WERI-Rb-1 (cell line): ENCODE measurements at regions not wholly inside any gene's neighbourhood (a gene's known extent, or its start where the extent isn't known, plus 50 kb on each side); places are given as distances from the start of the nearest gene placed in this dataset.

Experiments used
- DNase-seq: peaks from one replicate; pipeline ENCODE4 v3.0.0-alpha.2; 2020
- H3K27ac ChIP-seq: fragments of 250-450 bp; sonication (Bioruptor Pico); 2 replicates; pipeline ENCODE4 v1.5.1; 2020; ENCODE audit warnings: mild to moderate bottlenecking, moderate library complexity
- H3K27me3 ChIP-seq: fragments of 250-450 bp; sonication (Bioruptor Pico); 2 replicates; pipeline ENCODE4 v1.5.1; 2021; ENCODE audit warnings: mild to moderate bottlenecking, low read depth, moderate library complexity; ENCODE audit not compliant: insufficient read depth, severe bottlenecking
- H3K36me3 ChIP-seq: fragments of 250-450 bp; sonication (Bioruptor Pico); 2 replicates; pipeline ENCODE4 v1.5.1; 2020; ENCODE audit warnings: mild to moderate bottlenecking, moderate library complexity
- H3K4me3 ChIP-seq: 2 replicates; pipeline ENCODE4 v1.5.1; 2011; ENCODE audit warnings: low read depth, mild to moderate bottlenecking, control low read depth, low read length
- H3K9me3 ChIP-seq: fragments of 250-450 bp; sonication (Bioruptor Pico); 2 replicates; pipeline ENCODE4 v1.5.1; 2021; ENCODE audit warnings: mild to moderate bottlenecking, moderate library complexity; ENCODE audit not compliant: severe bottlenecking
- CTCF ChIP-seq: IDR thresholded peaks from 2 replicates; pipeline ENCODE4 v1.5.1; 2011; ENCODE audit warnings: low read depth, mild to moderate bottlenecking, control low read depth, inconsistent platforms, low read length

- Histone ChIP-seq H3K36me3 (no peaks in the 10 kb centered on the region), H3K4me3 (no peak overlapping the region), H3K27ac (no peak overlapping the region), H3K9me3 (peaks cover 4% of the 10 kb centered on the region), H3K27me3 (no peaks in the 10 kb centered on the region)
- no peak for TF ChIP-seq CTCF
- no peak for DNase-seq
Measured at GRCh38 chr16:65500007-65500406, 378.1 kb upstream of the CDH11 start.

- Histone ChIP-seq H3K27me3 (no peaks in the 10 kb centered on the region), H3K27ac (no peak overlapping the region), H3K4me3 (no peak overlapping the region), H3K36me3 (no peaks in the 10 kb centered on the region), H3K9me3 (peaks cover 4% of the 10 kb centered on the region)
- TF ChIP-seq CTCF = no peak
- DNase-seq = no peak
Measured at GRCh38 chr16:65499566-65499965, 377.7 kb upstream of the CDH11 start.

- DNase-seq = no peak
- Histone ChIP-seq H3K27me3 (no peaks in the 10 kb centered on the region), H3K9me3 (peaks cover 4% of the 10 kb centered on the region), H3K27ac (no peak overlapping the region), H3K36me3 (no peaks in the 10 kb centered on the region), H3K4me3 (no peak overlapping the region)
- no peak for TF ChIP-seq CTCF
Measured at GRCh38 chr16:65497571-65497970, 375.7 kb upstream of the CDH11 start.

GRCh38 chr16:65495106-65495505 is 373.2 kb upstream of the CDH11 start:
- no peak for DNase-seq
- no peak overlapping the region for H3K4me3 ChIP-seq
- peaks cover 4% of the 10 kb centered on the region for H3K9me3 ChIP-seq
- H3K36me3 ChIP-seq = no peaks in the 10 kb centered on the region
- no peak overlapping the region for H3K27ac ChIP-seq
- H3K27me3 ChIP-seq = no peaks in the 10 kb centered on the region
- no peak for TF ChIP-seq CTCF

GRCh38 chr16:65494609-65495008 is 372.7 kb upstream of the CDH11 start:
- Histone ChIP-seq H3K27me3 (no peaks in the 10 kb centered on the region), H3K9me3 (peaks cover 4% of the 10 kb centered on the region), H3K27ac (no peak overlapping the region), H3K4me3 (no peak overlapping the region), H3K36me3 (no peaks in the 10 kb centered on the region)
- no peak for TF ChIP-seq CTCF
- DNase-seq = no peak

- Histone ChIP-seq H3K36me3 (no peaks in the 10 kb centered on the region), H3K4me3 (no peak overlapping the region), H3K27me3 (no peaks in the 10 kb centered on the region), H3K9me3 (peaks cover 4% of the 10 kb centered on the region), H3K27ac (no peak overlapping the region)
- DNase-seq = no peak
- TF ChIP-seq CTCF = no peak
Measured at GRCh38 chr16:65494080-65494479, 372.2 kb upstream of the CDH11 start.
